ENCODE measurements at regions not wholly inside any gene's neighbourhood (a gene's known extent, or its start where the extent isn't known, plus 50 kb on each side); places are given as distances from the start of the nearest gene placed in this dataset.
"Not testable (repeated sequence)": the region's sequence is repeated elsewhere in the genome, so short reads cannot be mapped to it uniquely, and the experiment has no call there.

- Histone ChIP-seq H3K36me3 (ENCODE audit: control insufficient read depth, insufficient read depth, low read length) (no peaks in the 10 kb centered on the region), H3K27me3 (ENCODE audit: control insufficient read depth, insufficient read depth, low read length) (no peaks in the 10 kb centered on the region), H3K4me3 (ENCODE audit: low read depth, low read length) (no peak overlapping the region), H3K4me1 (ENCODE audit: control insufficient read depth, insufficient read depth, low read length) (no peaks in the 10 kb centered on the region), H3K9me3 (ENCODE audit: control insufficient read depth, insufficient read depth, low read length) (no peaks in the 10 kb centered on the region), H3K9ac (ENCODE audit: low read depth, low read length) (no peak overlapping the region)
Measured at GRCh38 chr3:13185737-13186434, 112.7 kb upstream of the IQSEC1 start.

- not testable (repeated sequence) for H3K36me3 ChIP-seq (ENCODE audit: control insufficient read depth, insufficient read depth, low read length); H3K4me3 ChIP-seq (ENCODE audit: low read depth, low read length); H3K27me3 ChIP-seq (ENCODE audit: control insufficient read depth, insufficient read depth, low read length); H3K4me1 ChIP-seq (ENCODE audit: control insufficient read depth, insufficient read depth, low read length); H3K9ac ChIP-seq (ENCODE audit: low read depth, low read length); H3K9me3 ChIP-seq (ENCODE audit: control insufficient read depth, insufficient read depth, low read length)
Measured at GRCh38 chr3:13179582-13180210, 106.5 kb upstream of the IQSEC1 start.

GRCh38 chr3:13179181-13179580, 106.0 kb upstream of the IQSEC1 start:
- Histone ChIP-seq H3K27me3 (ENCODE audit: control insufficient read depth, insufficient read depth, low read length) (no peaks in the 10 kb centered on the region), H3K9ac (ENCODE audit: low read depth, low read length) (no peak overlapping the region), H3K36me3 (ENCODE audit: control insufficient read depth, insufficient read depth, low read length) (no peaks in the 10 kb centered on the region), H3K4me3 (ENCODE audit: low read depth, low read length) (no peak overlapping the region), H3K9me3 (ENCODE audit: control insufficient read depth, insufficient read depth, low read length) (no peaks in the 10 kb centered on the region), H3K4me1 (ENCODE audit: control insufficient read depth, insufficient read depth, low read length) (no peaks in the 10 kb centered on the region)

DNA sequence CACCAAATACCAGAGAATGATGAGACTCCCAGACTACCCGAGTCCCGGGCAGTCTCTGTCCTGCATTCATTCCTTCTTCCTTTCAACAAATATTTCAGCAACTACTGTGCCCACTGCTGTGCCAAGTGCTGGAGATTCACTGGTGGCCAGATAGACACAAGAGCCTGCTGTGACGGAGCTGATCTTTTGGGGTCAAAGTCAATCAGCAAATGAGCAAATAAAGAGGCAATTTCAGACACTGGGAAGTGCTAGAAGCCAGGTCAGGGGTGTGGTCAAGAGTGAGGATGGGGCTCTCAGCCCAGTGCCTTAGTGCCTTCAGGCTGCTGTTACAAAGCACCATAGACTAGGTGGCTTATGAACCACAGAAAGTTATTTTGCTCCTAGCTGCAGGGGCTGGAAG, 104.9 kb upstream of the IQSEC1 start:
- Histone ChIP-seq H3K9me3 (ENCODE audit: control insufficient read depth, insufficient read depth, low read length) (no peaks in the 10 kb centered on the region), H3K36me3 (ENCODE audit: control insufficient read depth, insufficient read depth, low read length) (no peaks in the 10 kb centered on the region), H3K4me3 (ENCODE audit: low read depth, low read length) (no peak overlapping the region), H3K9ac (ENCODE audit: low read depth, low read length) (no peak overlapping the region), H3K27me3 (ENCODE audit: control insufficient read depth, insufficient read depth, low read length) (no peaks in the 10 kb centered on the region), H3K4me1 (ENCODE audit: control insufficient read depth, insufficient read depth, low read length) (no peaks in the 10 kb centered on the region)

DNA sequence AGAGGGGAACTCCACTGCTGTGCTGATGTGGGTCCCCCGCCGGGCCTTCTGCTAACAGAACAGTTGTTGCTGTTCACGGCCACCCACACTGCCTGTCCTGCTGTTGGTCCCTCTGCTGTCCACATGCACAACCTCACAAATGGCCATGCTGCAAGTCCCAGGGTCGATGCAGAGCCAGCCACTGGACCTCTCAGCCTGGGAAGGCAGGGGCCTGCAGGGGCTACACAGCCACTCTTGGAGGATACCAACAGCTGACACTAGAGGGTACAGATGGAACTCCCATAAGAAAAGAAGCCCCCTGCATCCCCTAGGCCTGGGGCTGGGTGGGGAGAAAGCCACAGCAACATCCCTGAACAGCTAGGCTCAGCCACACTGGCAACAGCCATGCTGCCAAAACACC, 104.4 kb upstream of the IQSEC1 start:
- no peaks in the 10 kb centered on the region for H3K27me3 ChIP-seq (ENCODE audit: control insufficient read depth, insufficient read depth, low read length)
- H3K4me3 ChIP-seq (ENCODE audit: low read depth, low read length), result no peak overlapping the region
- no peaks in the 10 kb centered on the region for H3K36me3 ChIP-seq (ENCODE audit: control insufficient read depth, insufficient read depth, low read length)
- H3K9ac ChIP-seq (ENCODE audit: low read depth, low read length), result no peak overlapping the region
- H3K4me1 ChIP-seq (ENCODE audit: control insufficient read depth, insufficient read depth, low read length), result no peaks in the 10 kb centered on the region
- H3K9me3 ChIP-seq (ENCODE audit: control insufficient read depth, insufficient read depth, low read length), result no peaks in the 10 kb centered on the region

DNA sequence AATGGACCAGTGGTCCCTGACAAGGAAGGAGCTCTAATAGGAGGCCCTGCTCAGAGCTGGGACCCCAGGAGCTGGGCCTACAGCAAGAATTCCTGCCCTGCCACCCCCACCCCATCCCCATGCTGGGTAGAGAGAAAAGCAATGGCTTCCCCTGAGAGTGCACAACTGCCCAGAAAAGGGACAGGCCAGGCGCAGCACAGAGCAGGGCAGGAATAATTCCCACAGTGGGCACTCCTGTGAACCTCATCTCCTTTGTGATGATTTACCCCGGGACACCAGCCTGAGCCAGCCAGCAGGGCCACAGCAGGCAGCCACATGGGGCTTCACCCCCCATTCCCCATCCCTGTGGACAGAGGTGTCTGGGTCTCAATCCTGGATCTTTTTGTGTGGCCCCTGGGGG, 104.0 kb upstream of the IQSEC1 start:
- Histone ChIP-seq H3K9ac (ENCODE audit: low read depth, low read length) (no peak overlapping the region), H3K9me3 (ENCODE audit: control insufficient read depth, insufficient read depth, low read length) (no peaks in the 10 kb centered on the region), H3K27me3 (ENCODE audit: control insufficient read depth, insufficient read depth, low read length) (no peaks in the 10 kb centered on the region), H3K36me3 (ENCODE audit: control insufficient read depth, insufficient read depth, low read length) (no peaks in the 10 kb centered on the region), H3K4me3 (ENCODE audit: low read depth, low read length) (no peak overlapping the region), H3K4me1 (ENCODE audit: control insufficient read depth, insufficient read depth, low read length) (no peaks in the 10 kb centered on the region)

- no peaks in the 10 kb centered on the region for H3K27me3 ChIP-seq (ENCODE audit: control insufficient read depth, insufficient read depth, low read length)
- H3K36me3 ChIP-seq (ENCODE audit: control insufficient read depth, insufficient read depth, low read length), result no peaks in the 10 kb centered on the region
- no peak overlapping the region for H3K4me3 ChIP-seq (ENCODE audit: low read depth, low read length)
- H3K9me3 ChIP-seq (ENCODE audit: control insufficient read depth, insufficient read depth, low read length), result no peaks in the 10 kb centered on the region
- H3K9ac ChIP-seq (ENCODE audit: low read depth, low read length), result no peak overlapping the region
- H3K4me1 ChIP-seq (ENCODE audit: control insufficient read depth, insufficient read depth, low read length), result no peaks in the 10 kb centered on the region
Measured at GRCh38 chr3:13176445-13176844, 103.2 kb upstream of the IQSEC1 start.

GRCh38 chr3:13174803-13175135, 101.5 kb upstream of the IQSEC1 start:
- Histone ChIP-seq H3K27me3 (ENCODE audit: control insufficient read depth, insufficient read depth, low read length) (no peaks in the 10 kb centered on the region), H3K36me3 (ENCODE audit: control insufficient read depth, insufficient read depth, low read length) (no peaks in the 10 kb centered on the region), H3K4me1 (ENCODE audit: control insufficient read depth, insufficient read depth, low read length) (no peaks in the 10 kb centered on the region), H3K4me3 (ENCODE audit: low read depth, low read length) (no peak overlapping the region), H3K9ac (ENCODE audit: low read depth, low read length) (no peak overlapping the region), H3K9me3 (ENCODE audit: control insufficient read depth, insufficient read depth, low read length) (no peaks in the 10 kb centered on the region)

DNA sequence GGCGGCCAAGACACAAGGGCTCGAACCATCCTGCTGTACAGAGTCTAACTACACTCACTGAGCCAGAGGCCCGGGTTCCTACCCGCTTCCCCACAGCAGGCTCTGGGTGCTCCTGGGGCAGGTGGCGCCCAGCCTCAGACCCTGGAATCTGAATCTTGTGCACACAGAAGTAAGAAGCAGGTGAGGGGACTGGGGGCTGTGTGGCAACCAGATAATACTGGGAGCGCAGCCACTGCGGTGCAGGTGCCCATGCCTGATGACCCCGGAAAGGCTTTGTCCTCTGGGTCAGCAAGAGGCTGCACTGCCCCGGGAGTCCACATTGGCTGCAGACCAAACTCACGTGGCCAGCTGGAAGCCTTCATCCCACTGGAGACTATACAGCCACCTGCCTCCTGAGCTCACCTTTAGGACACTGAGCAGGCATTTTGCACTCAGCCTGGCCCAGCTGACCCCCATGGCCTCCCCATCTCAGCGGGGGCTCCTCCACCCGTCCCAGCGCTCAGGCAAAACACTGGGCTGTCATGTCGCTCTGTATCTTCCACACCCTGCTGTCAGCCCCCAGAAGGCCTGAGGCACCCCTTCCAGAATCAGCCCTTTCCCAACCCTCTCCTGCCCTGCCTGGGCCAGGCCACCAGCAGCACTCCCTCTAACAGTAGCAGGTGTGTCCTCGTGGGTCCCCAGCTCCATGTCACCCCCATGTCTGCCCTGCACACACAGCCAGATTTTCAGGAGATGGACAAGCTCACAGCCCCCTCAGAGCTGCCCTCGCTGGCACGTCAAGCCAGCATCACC, 101.0 kb upstream of the IQSEC1 start:
- Histone ChIP-seq H3K4me1 (ENCODE audit: control insufficient read depth, insufficient read depth, low read length) (no peaks in the 10 kb centered on the region), H3K4me3 (ENCODE audit: low read depth, low read length) (no peak overlapping the region), H3K27me3 (ENCODE audit: control insufficient read depth, insufficient read depth, low read length) (no peaks in the 10 kb centered on the region), H3K9ac (ENCODE audit: low read depth, low read length) (no peak overlapping the region), H3K36me3 (ENCODE audit: control insufficient read depth, insufficient read depth, low read length) (no peaks in the 10 kb centered on the region), H3K9me3 (ENCODE audit: control insufficient read depth, insufficient read depth, low read length) (no peaks in the 10 kb centered on the region)

- Histone ChIP-seq H3K4me3 (ENCODE audit: low read depth, low read length) (no peak overlapping the region), H3K4me1 (ENCODE audit: control insufficient read depth, insufficient read depth, low read length) (no peaks in the 10 kb centered on the region), H3K9me3 (ENCODE audit: control insufficient read depth, insufficient read depth, low read length) (no peaks in the 10 kb centered on the region), H3K36me3 (ENCODE audit: control insufficient read depth, insufficient read depth, low read length) (no peaks in the 10 kb centered on the region), H3K27me3 (ENCODE audit: control insufficient read depth, insufficient read depth, low read length) (no peaks in the 10 kb centered on the region), H3K9ac (ENCODE audit: low read depth, low read length) (no peak overlapping the region)
Measured at GRCh38 chr3:13173186-13173585, 100.0 kb upstream of the IQSEC1 start.

DNA sequence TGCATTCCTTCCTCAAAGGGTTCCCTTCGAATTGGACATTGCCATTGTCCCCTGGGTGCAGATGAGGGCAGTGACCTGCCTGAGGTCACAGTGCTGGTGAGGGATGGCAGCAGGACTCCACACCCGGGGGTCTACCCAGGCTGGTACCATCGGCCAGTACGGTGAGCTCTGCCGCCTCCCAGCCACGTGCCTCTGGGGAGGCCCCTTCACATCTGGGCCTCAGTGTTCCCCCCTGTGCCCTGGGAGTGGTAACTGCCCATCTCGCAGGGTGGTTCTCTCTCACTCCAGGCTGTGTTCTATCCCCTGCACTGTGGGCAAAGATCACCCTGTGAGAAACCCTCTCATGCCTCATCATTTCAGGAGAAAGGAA, 99.4 kb upstream of the IQSEC1 start:
- no peaks in the 10 kb centered on the region for H3K27me3 ChIP-seq (ENCODE audit: control insufficient read depth, insufficient read depth, low read length)
- H3K36me3 ChIP-seq (ENCODE audit: control insufficient read depth, insufficient read depth, low read length), result no peaks in the 10 kb centered on the region
- H3K9me3 ChIP-seq (ENCODE audit: control insufficient read depth, insufficient read depth, low read length), result no peaks in the 10 kb centered on the region
- no peak overlapping the region for H3K4me3 ChIP-seq (ENCODE audit: low read depth, low read length)
- H3K4me1 ChIP-seq (ENCODE audit: control insufficient read depth, insufficient read depth, low read length), result no peaks in the 10 kb centered on the region
- no peak overlapping the region for H3K9ac ChIP-seq (ENCODE audit: low read depth, low read length)
